H1 (cell line): ENCODE measurements at regions not wholly inside any gene's neighbourhood (a gene's known extent, or its start where the extent isn't known, plus 50 kb on each side); places are given as distances from the start of the nearest gene placed in this dataset.

Experiments used
- CTCF ChIA-PET: fragments of 300-600 bp; sonication (Branson Sonifier 250); formaldehyde crosslinking; loops from one replicate; lab custom pipeline; 2021; ENCODE audit not compliant: partially characterized antibody; lab: Charles Lee
- POLR2A ChIA-PET: fragments of 300-600 bp; sonication (Branson Sonifier 250); formaldehyde crosslinking; loops from one replicate; lab custom pipeline; 2021; ENCODE audit warnings: inconsistent platforms; ENCODE audit not compliant: partially characterized antibody; lab: Charles Lee
- DNase-seq, 2 experiments: peaks; one replicate each; pipeline versions ENCODE4 v3.0.0 to v3.0.0-alpha.2; 2010 to 2022; ENCODE audit warnings: low spot score in 2 of 2, low read depth in 1 of 2, mixed read lengths in 1 of 2
- FAIRE-seq: peaks from 2 replicates; lab custom pipeline; 2011; peaks lifted over from hg19 to GRCh38; lab: Jason Lieb, UNC
- H2AFZ ChIP-seq: 2 replicates; pipeline ENCODE4 v1.8.1; 2012; ENCODE audit warnings: low read length, inconsistent platforms
- H2AK5ac ChIP-seq: 2 replicates; pipeline ENCODE4 v1.6.1; 2013; ENCODE audit warnings: low read depth, low read length
- H2BK120ac ChIP-seq: replicated peaks from 2 replicates; pipeline ENCODE3; 2013; ENCODE audit warnings: low read depth, low read length, inconsistent platforms
- H2BK12ac ChIP-seq: 2 replicates; pipeline ENCODE4 v1.6.1; 2013; ENCODE audit warnings: low read depth, low read length
- H2BK15ac ChIP-seq: 2 replicates; pipeline ENCODE4 v1.6.1; 2013; ENCODE audit warnings: low read length
- H2BK20ac ChIP-seq: 2 replicates; pipeline ENCODE4 v1.6.1; 2013; ENCODE audit warnings: low read length
- H2BK5ac ChIP-seq: 2 replicates; pipeline ENCODE4 v1.6.1; 2013; ENCODE audit warnings: low read depth, low read length
- H3K14ac ChIP-seq: 2 replicates; pipeline ENCODE4 v1.6.1; 2013; ENCODE audit warnings: inconsistent platforms; ENCODE audit not compliant: insufficient read length
- H3K18ac ChIP-seq: 2 replicates; pipeline ENCODE4 v1.6.1; 2013; ENCODE audit warnings: low read length; ENCODE audit errors: extremely low read depth
- H3K23ac ChIP-seq: 2 replicates; pipeline ENCODE4 v1.6.1; 2013; ENCODE audit warnings: inconsistent platforms; ENCODE audit not compliant: insufficient read length
- H3K23me2 ChIP-seq: 2 replicates; pipeline ENCODE4 v1.6.1; 2013; ENCODE audit warnings: low read depth, low read length
- H3K27ac ChIP-seq: 2 replicates; pipeline ENCODE4 v1.6.1; 2011; ENCODE audit warnings: low read depth, low read length, inconsistent platforms
- H3K27me3 ChIP-seq, 4 experiments: replicated peaks in 1 of 4; 1 replicate in 1 of 4; 2 replicates in 3 of 4; pipeline versions ENCODE4 v1.6.1 to v1.8.1; 2011 to 2013; ENCODE audit warnings: low read length in 3 of 4, mild to moderate bottlenecking in 3 of 4, inconsistent platforms in 2 of 4, mixed read lengths in 2 of 4, moderate library complexity in 1 of 4; ENCODE audit not compliant: control insufficient read depth in 3 of 4, insufficient read depth in 3 of 4; ENCODE audit errors: extremely low read depth in 1 of 4
- H3K36me3 ChIP-seq, 4 experiments: 2 replicates each; pipeline versions ENCODE4 v1.6.1 to v1.8.1; 2011 to 2013; ENCODE audit warnings: mild to moderate bottlenecking in 4 of 4, low read length in 3 of 4, moderate library complexity in 2 of 4, control low read depth in 1 of 4, inconsistent platforms in 1 of 4; ENCODE audit not compliant: insufficient read depth in 4 of 4, control insufficient read depth in 2 of 4
- H3K4ac ChIP-seq: replicated peaks from 2 replicates; pipeline ENCODE3; 2013; ENCODE audit warnings: low read length, low read depth, mixed read lengths, inconsistent platforms; ENCODE audit not compliant: insufficient read length
- H3K4me1 ChIP-seq, 4 experiments: replicated peaks in 1 of 4; 1 replicate in 1 of 4; 2 replicates in 3 of 4; pipeline versions ENCODE4 v1.6.1 to v1.8.1; 2011 to 2013; ENCODE audit warnings: low read length in 3 of 4, inconsistent platforms in 2 of 4, mixed read lengths in 1 of 4; ENCODE audit not compliant: insufficient read depth in 4 of 4, control insufficient read depth in 3 of 4
- H3K4me2 ChIP-seq, 2 experiments: 2 replicates each; pipeline versions ENCODE4 v1.6.1 to v1.8.1; 2011 to 2013; ENCODE audit warnings: low read depth in 2 of 2, low read length in 2 of 2, control low read depth in 1 of 2, inconsistent platforms in 1 of 2, mild to moderate bottlenecking in 1 of 2; ENCODE audit not compliant: insufficient read depth in 1 of 2
- H3K4me3 ChIP-seq, 4 experiments: fragments of 200-600, 300-600 bp in 1 of 4; sonication (generic), shearing (Covaris generic), sonication (Bioruptor Twin) in 1 of 4; 2 replicates each; pipeline versions ENCODE4 v1.5.1 to v1.8.1; 2011 to 2016; ENCODE audit warnings: low read length in 4 of 4, low read depth in 3 of 4, control low read depth in 2 of 4, inconsistent platforms in 2 of 4, mild to moderate bottlenecking in 2 of 4, mixed read lengths in 1 of 4, moderate library complexity in 1 of 4; ENCODE audit not compliant: insufficient read depth in 2 of 4; ENCODE audit errors: extremely low read depth in 1 of 4
- H3K56ac ChIP-seq: replicated peaks from 2 replicates; pipeline ENCODE3; 2013; ENCODE audit warnings: low read depth, mild to moderate bottlenecking, mixed read lengths, low read length, inconsistent platforms; ENCODE audit not compliant: insufficient read length
- H3K79me1 ChIP-seq: 2 replicates; pipeline ENCODE4 v1.6.1; 2013; ENCODE audit warnings: low read depth, low read length, control low read depth
- H3K79me2 ChIP-seq, 2 experiments: 2 replicates each; pipeline versions ENCODE4 v1.6.1 to v1.8.1; 2012 to 2013; ENCODE audit warnings: low read length in 2 of 2, mild to moderate bottlenecking in 2 of 2, inconsistent platforms in 1 of 2; ENCODE audit not compliant: insufficient read depth in 2 of 2, control insufficient read depth in 1 of 2
- H3K9ac ChIP-seq, 4 experiments: replicated peaks in 1 of 4; 1 replicate in 1 of 4; 2 replicates in 3 of 4; pipeline versions ENCODE4 v1.6.1 to v1.8.1; 2011 to 2013; ENCODE audit warnings: low read depth in 3 of 4, low read length in 3 of 4, control low read depth in 2 of 4, mild to moderate bottlenecking in 2 of 4, moderate library complexity in 2 of 4, inconsistent platforms in 1 of 4; ENCODE audit errors: extremely low read depth in 1 of 4
- H3K9me3 ChIP-seq, 2 experiments: 2 replicates each; pipeline versions ENCODE4 v1.6.1 to v1.8.1; 2012 to 2013; ENCODE audit warnings: mild to moderate bottlenecking in 2 of 2, moderate library complexity in 2 of 2, control low read depth in 1 of 2, inconsistent platforms in 1 of 2, low read depth in 1 of 2, low read length in 1 of 2, mixed read lengths in 1 of 2; ENCODE audit not compliant: insufficient read depth in 2 of 2
- H4K20me1 ChIP-seq, 2 experiments: replicated peaks in 1 of 2; 2 replicates each; pipeline versions ENCODE3 to v1.8.1; 2011 to 2013; ENCODE audit warnings: inconsistent platforms in 2 of 2, low read length in 2 of 2, mild to moderate bottlenecking in 1 of 2; ENCODE audit not compliant: insufficient read depth in 2 of 2, control insufficient read depth in 1 of 2
- H4K5ac ChIP-seq: 2 replicates; pipeline ENCODE4 v1.6.1; 2013; ENCODE audit warnings: low read length, low read depth, mixed read lengths, inconsistent platforms; ENCODE audit not compliant: insufficient read length
- H4K8ac ChIP-seq: 2 replicates; pipeline ENCODE4 v1.8.0; 2013; ENCODE audit warnings: mild to moderate bottlenecking, moderate library complexity, low read length, inconsistent platforms; ENCODE audit not compliant: insufficient read depth; ENCODE audit errors: extremely low read depth
- H4K91ac ChIP-seq: replicated peaks from 2 replicates; pipeline ENCODE3; 2013; ENCODE audit warnings: low read length, mixed read lengths, inconsistent platforms; ENCODE audit not compliant: insufficient read length
- BACH1 ChIP-seq: IDR thresholded peaks from 2 replicates; pipeline ENCODE4 v1.6.1; 2012; ENCODE audit warnings: low read length, improper control_type of control experiment
- EGR1 ChIP-seq: IDR thresholded peaks from 2 replicates; pipeline ENCODE4 v1.6.1; 2011; ENCODE audit warnings: low read depth, low read length, borderline replicate concordance
- HDAC2 ChIP-seq, 2 experiments: fragments of 300-600 bp in 1 of 2; sonication (generic) in 1 of 2; IDR thresholded peaks; 2 replicates each; pipeline ENCODE4 v1.6.1; 2011 to 2012; ENCODE audit warnings: low read depth in 2 of 2, low read length in 2 of 2, mild to moderate bottlenecking in 2 of 2, moderate library complexity in 2 of 2, borderline replicate concordance in 1 of 2, inconsistent platforms in 1 of 2
- HDAC6 ChIP-seq: IDR thresholded peaks from one replicate; pipeline ENCODE4 v1.7.1; 2012; ENCODE audit warnings: low read depth, mild to moderate bottlenecking, inconsistent platforms, low read length, moderate library complexity
- JUND ChIP-seq: IDR thresholded peaks from 2 replicates; pipeline ENCODE4 v1.6.1; 2011; ENCODE audit warnings: mild to moderate bottlenecking, improper control_type of control experiment, low read length
- KDM5A ChIP-seq: fragments of 200-600 bp; IDR thresholded peaks from 2 replicates; pipeline ENCODE4 v1.7.1; 2012; ENCODE audit warnings: mild to moderate bottlenecking, low read length, inconsistent platforms, mixed read lengths
- MAFK ChIP-seq: IDR thresholded peaks from 2 replicates; pipeline ENCODE4 v1.6.1; 2012; ENCODE audit warnings: low read depth, mild to moderate bottlenecking, improper control_type of control experiment, low read length
- POLR2A ChIP-seq, 2 experiments: IDR thresholded peaks; 1 replicate in 1 of 2; 2 replicates in 1 of 2; pipeline ENCODE4 v1.6.1; 2011; ENCODE audit warnings: low read depth in 2 of 2, low read length in 2 of 2, mild to moderate bottlenecking in 2 of 2; ENCODE audit errors: control extremely low read depth in 1 of 2
- RNF2 ChIP-seq: fragments of 200-900, 300-1000 bp; sonication (generic); IDR thresholded peaks from 2 replicates; pipeline ENCODE4 v1.7.1; 2016; ENCODE audit warnings: borderline replicate concordance, low read depth, mild to moderate bottlenecking, antibody characterized with exemption, low read length; ENCODE audit not compliant: poor library complexity, severe bottlenecking; ENCODE audit errors: missing control alignments
- RXRA ChIP-seq: IDR thresholded peaks from 2 replicates; pipeline ENCODE4 v1.6.1; 2011; ENCODE audit warnings: low read depth, mild to moderate bottlenecking, low read length, moderate library complexity; ENCODE audit not compliant: insufficient read depth
- SAP30 ChIP-seq: fragments of 300-600 bp; sonication (generic); IDR thresholded peaks from 2 replicates; pipeline ENCODE4 v1.7.1; 2012; ENCODE audit warnings: low read length, moderate library complexity, mild to moderate bottlenecking, inconsistent platforms; ENCODE audit not compliant: insufficient read depth, insufficient replicate concordance
- SIN3A ChIP-seq, 2 experiments: IDR thresholded peaks in 1 of 2; conservative IDR thresholded peaks in 1 of 2; 2 replicates each; pipeline ENCODE4 v1.6.1; 2011 to 2012; ENCODE audit warnings: low read length in 2 of 2, improper control_type of control experiment in 1 of 2, low read depth in 1 of 2, mild to moderate bottlenecking in 1 of 2
- SP2 ChIP-seq: IDR thresholded peaks from 2 replicates; pipeline ENCODE4 v1.6.1; 2012; ENCODE audit warnings: mild to moderate bottlenecking, low read length, inconsistent platforms
- SRF ChIP-seq: IDR thresholded peaks from 2 replicates; pipeline ENCODE4 v1.6.1; 2011; ENCODE audit warnings: mild to moderate bottlenecking, low read depth, low read length, moderate library complexity
- TBP ChIP-seq: IDR thresholded peaks from 2 replicates; pipeline ENCODE4 v1.6.1; 2011; ENCODE audit warnings: low read depth, low read length, improper control_type of control experiment
- TEAD4 ChIP-seq: IDR thresholded peaks from 2 replicates; pipeline ENCODE4 v1.6.1; 2012; ENCODE audit warnings: low read depth, low read length, inconsistent platforms, mixed read lengths
- WGBS, 2 experiments: shearing (Covaris generic) in 1 of 2; methylation state at CpG; one replicate each; pipeline versions ENCODE4 v1.1.6 to v1.1.7; 2013 to 2015; ENCODE audit warnings: low lambda C conversion rate in 2 of 2, mixed read lengths in 2 of 2, inconsistent platforms in 1 of 2, low coverage in 1 of 2, missing lambda C conversion rate in 1 of 2; ENCODE audit not compliant: insufficient replicate concordance in 2 of 2, insufficient coverage in 1 of 2, insufficient read length in 1 of 2; ENCODE audit errors: extremely low coverage in 1 of 2, missing lambda C conversion rate in 1 of 2; 5-methylcytosine and 5-hydroxymethylcytosine counted together

DNA sequence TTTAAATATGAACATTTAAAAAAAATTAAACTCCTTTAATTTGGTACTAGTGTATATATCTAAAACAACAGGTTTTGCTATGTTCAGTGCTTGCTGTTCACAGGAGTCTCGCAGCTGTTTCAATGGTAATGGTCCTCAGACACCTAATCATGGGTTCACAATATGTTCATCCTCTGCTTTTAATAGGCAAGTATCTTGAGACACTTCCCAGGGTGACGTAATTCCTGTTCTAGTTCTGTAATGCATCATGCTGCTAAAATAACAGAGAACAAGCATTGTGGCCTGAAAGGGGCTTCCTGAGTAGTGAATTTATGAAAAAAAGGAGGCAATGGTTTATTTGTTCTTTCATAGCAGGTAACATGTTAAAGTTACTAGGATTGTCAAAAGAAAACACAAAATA lies 625.2 kb upstream of the GBE1 start:
- no peak overlapping the region for H4K5ac ChIP-seq
- no peaks in the 10 kb centered on the region for H3K4me1 ChIP-seq
- no peaks in the 10 kb centered on the region for H4K20me1 ChIP-seq
- ChIA-PET CTCF (no interaction called here), POLR2A (no interaction called here)
- H3K27ac ChIP-seq: no peak overlapping the region
- no peak overlapping the region for H4K8ac ChIP-seq
- no peak overlapping the region for H2BK12ac ChIP-seq
- DNase-seq: no peak
- H3K27me3 ChIP-seq: no peaks in the 10 kb centered on the region
- H2BK120ac ChIP-seq: no peak overlapping the region
- H3K36me3 ChIP-seq: no peaks in the 10 kb centered on the region
- 88% methylated on average over 2 of the region's 2 CpGs; no CpG with 5 or more reads in 1 of the 2 experiments for WGBS, 2 experiments
- H3K23me2 ChIP-seq: no peaks in the 10 kb centered on the region; the same call in 1 of the 2 replicates
- no peak overlapping the region for H2BK5ac ChIP-seq
- 0 out of 4 replicates have a peak, but pooled peaks cover 0 to 3% of the 10 kb centered on the region in 2 experiments for H3K9me3 ChIP-seq
- no peak overlapping the region for H3K23ac ChIP-seq
- H3K14ac ChIP-seq: no peak overlapping the region
- no peak overlapping the region for H3K4me3 ChIP-seq
- H3K4me2 ChIP-seq: no peak overlapping the region
- no peak overlapping the region for H2AFZ ChIP-seq
- H3K79me1 ChIP-seq: no peaks in the 10 kb centered on the region
- H3K4ac ChIP-seq: no peak overlapping the region
- no peak overlapping the region for H4K91ac ChIP-seq
- no peaks in the 10 kb centered on the region for H3K79me2 ChIP-seq
- H3K18ac ChIP-seq: no peak overlapping the region
- H2AK5ac ChIP-seq: no peak overlapping the region
- no peak overlapping the region for H2BK15ac ChIP-seq
- H2BK20ac ChIP-seq: no peak overlapping the region
- no peak overlapping the region for H3K56ac ChIP-seq
- FAIRE-seq: no peak
- H3K9ac ChIP-seq: no peak overlapping the region
- TF ChIP-seq TBP (no peak), EGR1 (no peak), TEAD4 (no peak), RNF2 (no peak), RXRA (no peak), BACH1 (no peak), MAFK (no peak), SIN3A (conservative IDR thresholded peaks at IDR 0.05 in 1 of 2, IDR thresholded peaks at IDR 0.05 in 1 of 2; ENCODE audit: low read depth in 1 of 2, low read length in 2 of 2) (no peak), KDM5A (no peak), SAP30 (no peak), HDAC2 (IDR thresholded peaks at IDR 0.05; ENCODE audit: borderline replicate concordance in 1 of 2, low read depth in 2 of 2, low read length in 2 of 2) (no peak), SP2 (no peak), HDAC6 (no peak), JUND (no peak), POLR2A (IDR thresholded peaks at IDR 0.05; ENCODE audit: control extremely low read depth in 1 of 2, low read depth in 2 of 2, low read length in 2 of 2) (no peak), SRF (no peak)
